Progenitor cell of endocrine pancreas (in vitro differentiated cells): ENCODE measurements at regions not wholly inside any gene's neighbourhood (a gene's known extent, or its start where the extent isn't known, plus 50 kb on each side); places are given as distances from the start of the nearest gene placed in this dataset.

Source experiments
- DNase-seq: peaks from one replicate; pipeline ENCODE4 v3.0.0; 2021; ENCODE audit warnings: low spot score; ENCODE audit not compliant: unreplicated experiment
- H3K27ac Mint-ChIP-seq: 2 replicates; pipeline ENCODE4 v1.8.0; 2021; ENCODE audit warnings: mild to moderate bottlenecking, moderate library complexity, mixed read lengths
- H3K27me3 Mint-ChIP-seq: 2 replicates; pipeline ENCODE4 v1.8.0; 2021; ENCODE audit warnings: mixed read lengths
- H3K36me3 Mint-ChIP-seq: 2 replicates; pipeline ENCODE4 v1.8.0; 2022; ENCODE audit warnings: mixed read lengths; ENCODE audit not compliant: insufficient read depth
- H3K4me1 Mint-ChIP-seq: 2 replicates; pipeline ENCODE4 v1.8.0; 2021; ENCODE audit warnings: low read depth, mixed read lengths
- H3K4me3 Mint-ChIP-seq: 2 replicates; pipeline ENCODE4 v1.8.0; 2021; ENCODE audit warnings: low read depth, mild to moderate bottlenecking, moderate library complexity, mixed read lengths
- H3K9me3 Mint-ChIP-seq: 2 replicates; pipeline ENCODE4 v1.8.0; 2021; ENCODE audit warnings: low read depth, mixed read lengths
- CTCF ChIP-seq: fragments of 200-600 bp; sonication (generic); IDR thresholded peaks from one replicate; pipeline ENCODE4 v1.5.0; 2021; ENCODE audit warnings: antibody characterized with exemption, mild to moderate bottlenecking; ENCODE audit not compliant: unreplicated experiment

DNA sequence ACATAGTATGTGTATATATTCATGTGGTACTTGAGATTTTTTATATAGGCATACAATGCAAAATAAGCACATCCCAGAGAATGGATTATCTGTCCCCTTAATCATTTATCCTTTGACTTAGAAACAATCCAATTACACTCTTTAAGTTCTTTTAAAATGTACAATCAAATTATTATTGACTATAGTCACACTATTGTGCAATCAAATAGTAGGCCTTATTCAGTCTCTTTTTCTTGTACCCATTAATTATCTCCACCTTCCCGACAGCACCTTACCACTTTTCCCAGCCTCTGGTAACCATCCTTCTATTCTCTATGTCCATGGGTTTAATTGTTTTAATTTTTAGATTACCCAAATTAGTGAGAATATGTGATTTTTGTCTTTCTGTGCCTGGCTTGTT is 914.1 kb downstream of the CCDC85A start:
- no peak for TF ChIP-seq CTCF
- no peaks in the 10 kb centered on the region for H3K36me3 Mint-ChIP-seq

DNA sequence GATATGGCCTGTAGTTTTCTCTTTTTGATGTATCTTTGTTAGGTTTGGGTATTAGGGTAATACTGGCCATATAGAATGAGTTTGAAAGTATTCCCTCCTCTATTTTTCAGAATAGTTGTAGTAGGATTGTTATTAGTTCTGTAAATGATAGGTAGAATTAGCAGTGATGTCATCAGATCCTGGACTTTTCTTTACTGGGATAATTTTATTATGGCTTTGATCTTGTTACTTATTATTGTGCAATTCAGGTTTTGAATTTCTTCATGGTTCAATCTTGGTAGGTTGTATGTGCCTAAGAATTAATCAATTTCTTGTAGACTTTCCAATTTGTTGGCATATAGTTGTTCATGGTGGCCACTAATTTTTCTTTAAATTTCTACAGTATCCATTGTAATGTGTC is 916.6 kb downstream of the CCDC85A start:
- no peak for DNase-seq
- H3K27me3 Mint-ChIP-seq = no peaks in the 10 kb centered on the region
- H3K27ac Mint-ChIP-seq = no peak overlapping the region
- no peak overlapping the region for H3K4me3 Mint-ChIP-seq
- TF ChIP-seq CTCF = no peak
- peaks cover 17% of the 10 kb centered on the region for H3K9me3 Mint-ChIP-seq
- peaks cover 4% of the 10 kb centered on the region for H3K4me1 Mint-ChIP-seq
- H3K36me3 Mint-ChIP-seq = no peaks in the 10 kb centered on the region

More for the DNA sequence above, 914.1 kb downstream of the CCDC85A start:
- DNase-seq = no peak
- Mint-ChIP-seq H3K9me3 (peaks cover 10% of the 10 kb centered on the region), H3K4me3 (no peak overlapping the region), H3K27me3 (no peaks in the 10 kb centered on the region), H3K27ac (no peak overlapping the region), H3K4me1 (no peaks in the 10 kb centered on the region)

DNA sequence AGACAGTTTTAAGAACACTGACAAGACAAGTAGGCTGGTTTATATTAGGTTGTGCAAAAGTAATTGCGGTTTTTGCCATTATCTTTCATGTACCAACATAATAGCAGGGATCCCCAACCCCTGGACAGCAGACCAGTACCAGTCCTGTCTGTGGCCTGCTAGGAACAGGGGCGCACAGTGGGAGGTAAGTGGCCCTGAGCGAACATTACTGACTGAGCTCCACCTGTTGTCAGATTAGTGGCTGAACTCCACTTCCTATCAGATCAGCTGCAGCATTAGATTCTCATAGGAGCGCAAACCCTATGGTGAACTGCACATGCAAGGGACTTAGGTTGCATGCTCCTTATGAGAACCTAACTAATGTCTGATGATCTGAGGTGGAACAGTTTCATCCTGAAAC is 921.9 kb downstream of the CCDC85A start:
- Mint-ChIP-seq H3K36me3 (no peaks in the 10 kb centered on the region), H3K4me1 (peaks cover 5% of the 10 kb centered on the region), H3K4me3 (no peak overlapping the region), H3K27me3 (no peaks in the 10 kb centered on the region), H3K9me3 (peaks cover 14% of the 10 kb centered on the region), H3K27ac (no peak overlapping the region)
- TF ChIP-seq CTCF = no peak
- DNase-seq = no peak

DNA sequence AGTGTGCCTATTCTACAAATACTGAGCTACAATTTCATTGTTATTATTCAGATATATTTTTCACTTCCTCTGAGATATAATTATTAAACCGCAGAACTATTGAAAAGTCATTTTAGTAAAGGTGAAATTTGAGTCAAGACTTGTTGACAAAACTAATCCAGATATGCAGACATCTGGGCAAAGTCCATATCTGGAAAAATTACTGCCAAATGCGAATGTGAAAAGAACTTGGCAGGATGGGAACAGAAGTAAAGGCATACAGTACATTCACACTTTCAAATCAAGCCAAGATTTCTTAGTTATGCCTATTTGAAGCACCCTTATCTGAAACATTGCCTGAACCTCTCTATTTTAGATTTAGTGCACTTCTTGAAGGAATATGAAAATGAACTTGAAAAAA is 923.6 kb downstream of the CCDC85A start:
- peaks cover 17% of the 10 kb centered on the region for H3K9me3 Mint-ChIP-seq
- H3K4me3 Mint-ChIP-seq = no peak overlapping the region
- TF ChIP-seq CTCF = no peak
- peaks cover 5% of the 10 kb centered on the region for H3K4me1 Mint-ChIP-seq
- H3K27me3 Mint-ChIP-seq = no peaks in the 10 kb centered on the region
- no peaks in the 10 kb centered on the region for H3K36me3 Mint-ChIP-seq
- no peak overlapping the region for H3K27ac Mint-ChIP-seq
- no peak for DNase-seq

DNA sequence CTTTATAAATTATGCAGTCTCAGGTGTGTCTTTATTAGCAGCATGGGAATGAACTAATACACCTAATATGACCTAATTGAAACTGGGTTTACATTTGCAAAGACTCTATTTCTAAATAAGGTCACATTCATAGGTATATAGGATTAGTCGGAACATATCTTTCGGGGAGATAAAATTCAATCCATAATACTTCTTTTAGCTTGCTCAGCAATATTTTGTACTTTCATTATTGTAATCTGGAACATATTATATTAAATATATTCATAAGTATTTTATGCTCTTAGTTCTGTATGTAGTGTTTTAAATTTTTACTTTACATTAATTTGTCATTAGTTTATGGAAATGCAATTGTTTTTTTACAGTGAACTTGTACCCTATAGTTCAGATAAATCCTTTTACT is 927.7 kb downstream of the CCDC85A start:
- Mint-ChIP-seq H3K27me3 (no peaks in the 10 kb centered on the region), H3K9me3 (peaks cover 10% of the 10 kb centered on the region), H3K36me3 (no peaks in the 10 kb centered on the region), H3K27ac (no peak overlapping the region), H3K4me1 (peaks cover 2% of the 10 kb centered on the region), H3K4me3 (no peak overlapping the region)
- no peak for DNase-seq
- no peak for TF ChIP-seq CTCF
